T-helper 2 cell treated with Interferon-gamma antibody and Interleukin-4, amounts not matched to agents 5 μg/mL and 100 μg/mL, for 36 hours (primary cell): ENCODE measurements at regions not wholly inside any gene's neighbourhood (a gene's known extent, or its start where the extent isn't known, plus 50 kb on each side); places are given as distances from the start of the nearest gene placed in this dataset.
"Not testable (repeated sequence)": the region's sequence is repeated elsewhere in the genome, so short reads cannot be mapped to it uniquely, and the experiment has no call there.

Source experiments
- DNase-seq: peaks from one replicate; pipeline ENCODE4 v3.0.0; 2021; ENCODE audit warnings: low spot score
- H3K27ac Mint-ChIP-seq: one replicate; pipeline ENCODE4 v1.8.0; 2021; ENCODE audit warnings: mild to moderate bottlenecking, mixed read lengths
- H3K27me3 Mint-ChIP-seq: one replicate; pipeline ENCODE4 v1.8.0; 2021; ENCODE audit warnings: low read depth, mixed read lengths
- H3K36me3 Mint-ChIP-seq: one replicate; pipeline ENCODE4 v1.8.0; 2021; ENCODE audit warnings: low read depth, mixed read lengths
- H3K4me1 Mint-ChIP-seq: one replicate; pipeline ENCODE4 v1.8.0; 2021; ENCODE audit warnings: low read depth, mixed read lengths
- H3K4me3 Mint-ChIP-seq: one replicate; pipeline ENCODE4 v1.8.0; 2022; ENCODE audit warnings: mild to moderate bottlenecking, moderate library complexity, mixed read lengths
- H3K9me3 Mint-ChIP-seq: one replicate; pipeline ENCODE4 v1.8.0; 2021; ENCODE audit warnings: mixed read lengths

DNA sequence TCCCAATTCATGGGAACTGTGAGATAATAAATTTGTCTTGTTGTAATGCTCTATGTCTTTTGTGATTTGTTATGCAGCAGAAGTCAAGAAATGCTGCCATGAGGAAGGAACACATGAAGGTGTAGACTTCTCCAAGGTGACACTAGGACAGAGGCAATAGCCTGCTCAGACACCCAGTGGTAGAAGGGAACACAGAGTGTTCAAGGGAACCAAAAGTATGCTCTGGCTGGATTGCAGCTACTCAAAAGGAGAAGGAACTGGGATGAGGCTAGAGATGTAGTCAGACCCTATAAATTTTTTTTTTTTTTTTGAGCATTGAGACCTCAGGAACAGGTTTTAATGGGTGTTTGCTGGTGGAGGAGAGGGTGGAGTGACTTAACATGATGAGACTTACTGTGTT is 232.5 kb downstream of the PARP8 start:
- Mint-ChIP-seq H3K4me1 (no peaks in the 10 kb centered on the region), H3K36me3 (no peaks in the 10 kb centered on the region), H3K27ac (no peak overlapping the region), H3K4me3 (no peak overlapping the region), H3K27me3 (no peaks in the 10 kb centered on the region), H3K9me3 (no peaks in the 10 kb centered on the region)
- DNase-seq = no peak

DNA sequence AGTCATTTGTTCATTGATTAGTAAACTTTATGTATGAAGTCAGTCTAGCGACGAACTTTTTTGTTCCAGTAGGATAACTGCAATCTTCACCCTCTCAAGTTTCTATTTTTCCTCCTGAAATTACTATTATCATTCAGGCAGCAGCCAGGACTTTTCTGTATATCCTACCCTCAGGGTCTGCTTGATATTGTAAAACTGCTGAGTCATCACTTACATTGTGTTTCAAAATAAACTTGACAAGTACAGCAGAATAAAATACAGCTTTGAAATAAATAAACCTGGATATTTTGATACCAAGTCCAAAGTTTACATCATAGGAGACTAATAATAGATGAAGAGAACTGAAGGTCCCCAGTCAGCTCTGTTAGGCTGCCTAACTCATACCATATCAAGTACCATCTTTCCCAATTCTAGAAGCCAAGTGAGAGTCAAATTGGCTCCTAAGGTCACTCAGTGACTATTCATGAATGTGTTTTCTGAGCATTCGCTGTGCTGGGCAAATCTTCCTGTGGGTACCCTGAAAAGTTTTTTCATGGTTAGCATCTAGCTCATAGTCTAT is 234.6 kb downstream of the PARP8 start:
- DNase-seq = no peak
- Mint-ChIP-seq H3K4me1 (no peaks in the 10 kb centered on the region), H3K27ac (no peak overlapping the region), H3K9me3 (no peaks in the 10 kb centered on the region), H3K36me3 (no peaks in the 10 kb centered on the region), H3K4me3 (no peak overlapping the region), H3K27me3 (no peaks in the 10 kb centered on the region)

DNA sequence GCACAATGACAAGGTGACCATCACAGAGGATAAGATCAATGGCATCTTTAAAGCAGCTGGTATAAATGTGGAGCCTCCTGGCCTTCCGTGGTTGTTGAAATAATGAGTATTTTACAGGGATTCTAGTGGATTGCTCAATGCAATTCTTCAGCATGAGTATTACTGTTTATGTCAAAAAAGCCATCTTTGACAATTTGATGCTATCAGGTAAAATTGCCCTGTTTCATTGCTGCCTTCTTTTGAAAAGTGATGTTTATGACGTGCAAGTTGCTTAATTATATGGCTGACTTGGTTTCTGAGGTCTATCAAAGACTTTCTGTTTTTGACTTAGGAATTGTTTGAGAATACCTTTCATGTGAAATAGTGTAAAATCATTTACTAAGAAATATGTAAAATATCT is 237.2 kb downstream of the PARP8 start:
- no peaks in the 10 kb centered on the region for H3K27me3 Mint-ChIP-seq

DNA sequence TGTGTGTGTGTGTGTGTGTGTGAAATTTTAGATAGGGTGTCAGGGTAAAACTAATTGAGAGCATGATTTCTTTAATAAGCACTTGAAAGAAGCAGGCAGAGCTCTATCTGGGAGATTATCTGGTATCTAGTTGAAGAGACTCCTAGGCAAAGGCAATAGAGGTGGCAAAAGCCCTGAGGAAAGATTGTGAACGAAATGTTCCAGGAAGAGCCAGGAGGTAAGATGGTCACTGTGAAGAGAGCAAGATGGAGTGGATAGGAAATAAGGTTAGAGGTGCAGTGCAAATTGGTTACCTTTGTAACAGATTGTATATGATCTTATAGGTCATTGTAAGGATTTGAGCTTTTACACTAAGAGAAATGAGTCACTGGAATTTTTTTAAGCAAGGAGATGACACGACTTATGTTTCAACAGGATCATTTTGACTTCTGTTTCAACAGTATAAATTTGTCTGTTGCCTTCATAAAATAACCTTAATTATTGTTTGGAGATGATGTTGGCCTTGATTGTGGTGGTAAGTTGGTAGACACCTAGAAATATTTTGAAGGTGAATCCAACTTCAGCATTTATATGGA is 239.6 kb downstream of the PARP8 start:
- no peak for DNase-seq
- Mint-ChIP-seq H3K27ac (no peak overlapping the region), H3K9me3 (no peaks in the 10 kb centered on the region), H3K4me3 (no peak overlapping the region), H3K36me3 (no peaks in the 10 kb centered on the region), H3K27me3 (no peaks in the 10 kb centered on the region), H3K4me1 (no peaks in the 10 kb centered on the region)

More for the DNA sequence above, 237.2 kb downstream of the PARP8 start:
- H3K9me3 Mint-ChIP-seq = no peaks in the 10 kb centered on the region
- no peak for DNase-seq
- H3K4me1 Mint-ChIP-seq = no peaks in the 10 kb centered on the region
- H3K36me3 Mint-ChIP-seq = no peaks in the 10 kb centered on the region
- H3K27ac Mint-ChIP-seq = no peak overlapping the region
- H3K4me3 Mint-ChIP-seq = no peak overlapping the region

DNA sequence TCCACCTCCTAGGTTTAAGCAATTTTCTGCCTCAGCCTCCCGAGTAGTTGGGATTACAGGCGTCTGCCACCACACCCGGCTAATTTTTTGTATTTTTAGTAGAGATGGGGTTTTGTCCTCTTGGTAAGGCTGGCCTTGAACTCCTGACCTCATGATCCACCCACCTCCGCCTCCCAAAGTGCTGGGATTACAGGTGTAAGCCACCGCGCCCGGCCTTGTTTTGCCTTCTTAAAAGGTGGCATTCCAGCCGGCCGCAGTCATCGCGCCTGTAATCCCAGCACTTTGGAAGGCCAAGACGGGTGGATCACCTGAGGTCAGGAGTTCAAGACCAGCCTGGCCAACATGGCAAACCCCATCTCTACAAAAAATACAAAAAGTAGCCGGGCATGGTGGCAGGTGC is 253.7 kb downstream of the PARP8 start:
- not testable (repeated sequence) for H3K9me3 Mint-ChIP-seq, DNase-seq, H3K4me1 Mint-ChIP-seq, H3K27me3 Mint-ChIP-seq, H3K36me3 Mint-ChIP-seq, H3K27ac Mint-ChIP-seq, H3K4me3 Mint-ChIP-seq

DNA sequence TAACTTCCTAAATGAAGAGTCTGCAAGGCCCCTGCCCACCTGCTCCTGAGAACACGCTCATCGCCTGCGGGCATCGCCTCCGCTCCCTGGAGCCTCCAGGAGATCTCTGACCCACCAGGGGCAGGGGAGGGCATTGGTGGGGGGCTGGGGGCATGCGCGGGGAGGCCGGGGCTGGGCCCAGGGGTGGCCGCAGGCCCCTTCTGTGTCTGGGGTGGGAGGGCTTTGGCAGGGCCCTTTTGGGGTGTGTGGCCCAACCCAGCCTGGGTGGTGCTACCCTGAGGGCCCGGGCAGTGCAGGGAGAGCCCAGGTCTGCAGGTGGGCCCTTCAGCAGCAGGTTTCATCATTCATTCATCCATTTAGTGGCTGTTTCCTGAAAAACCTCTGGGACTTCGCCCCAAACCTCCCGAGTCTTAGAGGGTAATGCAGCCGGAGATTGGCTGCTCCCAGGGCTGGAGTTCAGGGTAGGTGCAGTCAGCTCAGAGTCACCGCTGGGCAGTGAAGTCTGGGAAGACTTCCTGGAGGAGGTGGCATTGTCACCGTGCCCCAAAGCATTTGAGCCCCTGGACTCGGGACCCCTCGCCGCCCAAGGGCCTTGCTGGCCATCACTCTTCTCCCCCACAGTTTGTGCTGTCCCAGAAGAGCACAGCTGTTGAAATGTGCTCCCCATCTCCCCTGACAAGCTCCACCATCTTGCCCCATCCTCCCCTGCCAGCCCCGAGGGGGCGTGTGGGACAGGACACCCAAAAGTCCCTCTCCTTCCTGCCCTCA is 255.1 kb downstream of the PARP8 start:
- Mint-ChIP-seq H3K27ac (no peak overlapping the region), H3K9me3 (no peaks in the 10 kb centered on the region), H3K36me3 (no peaks in the 10 kb centered on the region), H3K27me3 (no peaks in the 10 kb centered on the region), H3K4me1 (no peaks in the 10 kb centered on the region), H3K4me3 (no peak overlapping the region)
- no peak for DNase-seq

GRCh38 chr5:50922134-50922941 is 255.9 kb downstream of the PARP8 start:
- H3K9me3 Mint-ChIP-seq, H3K27ac Mint-ChIP-seq, H3K27me3 Mint-ChIP-seq, H3K4me3 Mint-ChIP-seq, DNase-seq, H3K4me1 Mint-ChIP-seq, H3K36me3 Mint-ChIP-seq: not testable (repeated sequence)

DNA sequence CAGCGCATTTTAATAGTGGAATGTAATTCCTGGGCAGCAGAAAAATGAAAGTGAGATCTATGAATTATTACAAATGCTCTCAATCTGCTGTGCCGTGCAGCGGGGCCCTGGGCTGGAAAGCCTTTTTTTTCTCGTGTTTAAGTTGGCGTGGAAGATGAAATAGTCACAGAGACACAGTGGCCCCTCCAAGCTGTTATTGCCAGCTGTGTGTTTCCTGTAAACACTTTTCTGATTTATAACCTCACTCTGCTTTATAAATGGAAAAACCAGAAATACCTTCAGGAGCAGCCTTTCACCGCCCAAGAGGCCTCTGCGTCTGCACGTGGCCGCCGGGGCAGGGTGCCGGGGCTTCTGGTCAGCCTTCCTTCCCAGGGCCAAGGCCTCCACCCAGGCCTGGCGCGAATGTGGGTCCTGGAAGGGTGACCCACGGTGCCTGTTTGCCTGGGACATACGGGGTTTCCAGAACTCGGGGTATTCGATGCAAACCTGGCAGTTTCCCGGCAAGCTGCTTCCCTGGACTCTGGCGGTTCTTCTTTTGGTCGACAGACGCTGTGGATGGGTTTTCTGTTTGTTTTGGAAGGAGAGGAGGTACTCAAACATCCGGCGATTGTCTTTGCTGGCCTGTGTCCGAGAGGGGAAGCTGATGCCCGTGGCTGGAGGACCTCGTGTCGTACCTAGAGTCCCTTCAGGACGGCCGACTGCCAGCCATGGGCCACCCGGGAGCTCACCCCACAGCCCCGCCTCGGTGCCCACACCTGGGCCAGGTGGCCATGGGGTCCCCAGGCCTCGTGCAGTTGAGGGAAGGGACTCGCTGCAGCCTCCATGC is 256.7 kb downstream of the PARP8 start:
- Mint-ChIP-seq H3K36me3 (no peaks in the 10 kb centered on the region), H3K4me3 (no peak overlapping the region), H3K9me3 (no peaks in the 10 kb centered on the region), H3K27ac (no peak overlapping the region), H3K27me3 (no peaks in the 10 kb centered on the region), H3K4me1 (no peaks in the 10 kb centered on the region)
- no peak for DNase-seq

GRCh38 chr5:50923768-50924494 is 257.5 kb downstream of the PARP8 start:
- Mint-ChIP-seq H3K27me3 (no peaks in the 10 kb centered on the region), H3K9me3 (no peaks in the 10 kb centered on the region), H3K4me1 (no peaks in the 10 kb centered on the region), H3K27ac (no peak overlapping the region), H3K36me3 (no peaks in the 10 kb centered on the region), H3K4me3 (no peak overlapping the region)
- no peak for DNase-seq

GRCh38 chr5:50927953-50928352 is 261.5 kb downstream of the PARP8 start:
- no peak for DNase-seq
- no peaks in the 10 kb centered on the region for H3K27me3 Mint-ChIP-seq
- H3K4me1 Mint-ChIP-seq = no peaks in the 10 kb centered on the region
- no peak overlapping the region for H3K27ac Mint-ChIP-seq
- no peaks in the 10 kb centered on the region for H3K36me3 Mint-ChIP-seq
- no peak overlapping the region for H3K4me3 Mint-ChIP-seq
- H3K9me3 Mint-ChIP-seq = no peaks in the 10 kb centered on the region

- Mint-ChIP-seq H3K27ac (no peak overlapping the region), H3K27me3 (no peaks in the 10 kb centered on the region), H3K9me3 (no peaks in the 10 kb centered on the region), H3K4me1 (no peaks in the 10 kb centered on the region), H3K36me3 (no peaks in the 10 kb centered on the region), H3K4me3 (no peak overlapping the region)
- DNase-seq = no peak
Observed at GRCh38 chr5:50929174-50929573, 262.7 kb downstream of the PARP8 start.

DNA sequence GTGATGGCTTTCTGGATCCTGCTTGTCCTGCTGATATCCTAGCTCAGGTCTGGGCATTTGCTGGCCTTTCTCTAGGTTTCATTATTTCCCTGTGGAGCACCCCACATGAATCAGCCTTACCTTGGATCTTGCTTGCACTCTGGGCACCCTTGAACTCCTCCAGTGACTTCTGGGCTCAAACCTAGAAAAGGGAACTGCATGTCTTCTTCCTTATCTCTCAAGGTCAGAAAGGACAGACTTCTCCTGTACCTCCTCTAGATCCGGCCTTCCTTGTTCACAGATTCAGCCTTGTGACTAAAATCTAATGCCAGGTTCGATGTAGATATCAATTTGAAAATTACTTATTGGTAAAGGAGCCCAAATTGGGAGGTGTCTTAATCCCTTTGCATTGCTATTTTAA is 267.9 kb downstream of the PARP8 start:
- Mint-ChIP-seq H3K27ac (no peak overlapping the region), H3K36me3 (no peaks in the 10 kb centered on the region), H3K4me1 (no peaks in the 10 kb centered on the region)

DNA sequence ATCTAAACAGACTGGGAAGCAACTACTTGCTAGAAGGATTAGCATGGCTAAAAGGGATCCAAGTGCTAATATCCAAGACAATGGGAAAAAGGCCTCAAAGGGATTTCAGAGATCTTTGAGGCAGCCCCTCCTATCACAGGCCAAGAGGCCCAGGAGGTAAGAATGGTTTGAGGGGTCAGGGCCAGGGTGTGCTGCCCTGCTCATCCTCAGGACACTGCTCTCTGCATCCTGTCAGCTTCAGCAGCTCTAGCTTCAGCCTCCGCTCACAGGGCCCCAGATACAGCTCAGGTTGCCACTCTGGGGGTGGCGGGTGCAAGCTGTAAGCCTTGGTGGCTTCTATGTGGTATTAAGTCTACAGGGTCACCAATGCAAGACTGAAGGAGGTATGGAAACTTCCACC is 278.7 kb downstream of the PARP8 start:
- no peak overlapping the region for H3K4me3 Mint-ChIP-seq
- H3K27ac Mint-ChIP-seq = no peak overlapping the region
- no peaks in the 10 kb centered on the region for H3K4me1 Mint-ChIP-seq
- no peaks in the 10 kb centered on the region for H3K27me3 Mint-ChIP-seq
- H3K9me3 Mint-ChIP-seq = peaks cover 11% of the 10 kb centered on the region
- no peak for DNase-seq
- no peaks in the 10 kb centered on the region for H3K36me3 Mint-ChIP-seq

More for the DNA sequence above, 267.9 kb downstream of the PARP8 start:
- Mint-ChIP-seq H3K9me3 (no peaks in the 10 kb centered on the region), H3K4me3 (no peak overlapping the region), H3K27me3 (no peaks in the 10 kb centered on the region)
- DNase-seq = no peak
